ENCODE measurements at regions not wholly inside any gene's neighbourhood (a gene's known extent, or its start where the extent isn't known, plus 50 kb on each side); places are given as distances from the start of the nearest gene placed in this dataset.

DNA sequence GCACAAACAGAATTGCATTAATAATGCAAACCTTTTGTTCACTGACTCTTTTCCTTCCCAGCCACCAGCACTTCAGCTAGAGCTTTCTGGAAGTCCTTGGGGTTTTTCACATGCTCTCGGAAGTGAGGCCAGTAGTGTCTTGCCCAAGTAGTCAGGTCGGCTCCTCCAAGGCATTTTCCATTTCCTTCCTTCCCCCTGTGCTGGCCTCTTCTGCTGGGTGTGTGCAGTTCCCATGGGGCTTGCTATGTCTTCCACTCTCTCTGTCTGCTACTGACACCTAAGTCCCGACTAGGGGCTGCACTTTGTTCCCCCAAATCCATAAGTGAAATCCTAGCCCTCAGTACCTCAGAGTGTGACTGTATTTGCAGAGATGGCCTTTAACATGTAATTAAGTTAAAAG is 175.6 kb upstream of the BMPER start:
- FAIRE-seq: no peak

DNA sequence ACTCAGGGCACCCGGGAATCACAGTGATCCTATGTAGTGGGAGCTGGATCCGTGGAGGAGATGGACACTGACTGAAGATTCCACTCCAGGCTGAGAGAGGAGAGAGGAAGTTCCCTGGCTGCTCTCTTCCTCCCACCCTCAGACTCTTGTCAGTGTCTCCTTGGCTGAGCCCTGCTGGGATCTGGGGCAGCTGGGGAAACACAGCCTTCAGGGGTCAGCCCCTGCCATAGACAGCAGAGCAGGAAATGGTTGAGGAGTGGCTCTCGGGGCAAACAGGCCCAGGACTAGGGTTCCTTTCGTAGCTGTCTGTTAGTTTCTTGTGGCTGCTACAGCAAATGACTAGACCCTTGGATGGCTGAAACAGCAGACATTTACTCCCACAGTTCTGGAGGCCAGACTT is 174.4 kb upstream of the BMPER start:
- FAIRE-seq: no peak

DNA sequence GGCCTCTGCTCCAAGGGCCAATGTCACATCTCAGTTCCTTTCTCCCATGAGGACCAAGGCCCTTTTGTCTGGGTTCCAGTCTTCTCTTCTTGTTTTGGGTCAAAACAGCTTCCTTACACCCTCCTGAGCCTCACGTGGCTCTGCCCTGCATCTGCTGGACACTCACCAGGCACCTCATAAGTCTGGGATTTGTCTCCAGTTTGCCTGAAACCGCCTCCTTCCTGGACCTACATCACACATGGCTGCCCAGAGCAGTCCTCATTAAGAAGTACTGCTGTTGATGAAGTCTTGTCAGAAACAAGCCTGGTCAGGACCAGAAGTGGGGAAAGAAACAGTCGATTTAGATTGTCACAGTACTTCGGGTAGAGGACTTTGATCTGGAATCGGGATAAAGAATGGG is 173.4 kb upstream of the BMPER start:
- no peak for FAIRE-seq

DNA sequence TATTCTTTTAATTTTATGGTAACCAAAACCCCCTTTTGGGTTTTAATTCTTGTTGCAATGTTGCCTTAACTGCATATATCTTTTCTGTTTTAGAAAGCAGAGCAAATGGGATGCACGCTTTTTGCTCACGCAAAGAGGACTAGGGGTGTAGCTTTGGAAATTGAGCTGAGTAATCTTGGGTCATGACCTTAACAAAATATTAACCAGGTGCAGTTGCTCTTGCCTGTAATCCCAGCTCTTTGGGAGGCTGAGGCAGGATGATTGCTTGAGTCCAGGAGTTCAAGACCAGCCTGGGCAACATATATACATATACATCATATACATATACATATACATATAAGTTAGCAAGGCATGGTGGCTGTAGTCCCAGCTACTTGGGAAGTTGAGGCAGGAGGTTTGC is 172.9 kb upstream of the BMPER start:
- FAIRE-seq: no peak

DNA sequence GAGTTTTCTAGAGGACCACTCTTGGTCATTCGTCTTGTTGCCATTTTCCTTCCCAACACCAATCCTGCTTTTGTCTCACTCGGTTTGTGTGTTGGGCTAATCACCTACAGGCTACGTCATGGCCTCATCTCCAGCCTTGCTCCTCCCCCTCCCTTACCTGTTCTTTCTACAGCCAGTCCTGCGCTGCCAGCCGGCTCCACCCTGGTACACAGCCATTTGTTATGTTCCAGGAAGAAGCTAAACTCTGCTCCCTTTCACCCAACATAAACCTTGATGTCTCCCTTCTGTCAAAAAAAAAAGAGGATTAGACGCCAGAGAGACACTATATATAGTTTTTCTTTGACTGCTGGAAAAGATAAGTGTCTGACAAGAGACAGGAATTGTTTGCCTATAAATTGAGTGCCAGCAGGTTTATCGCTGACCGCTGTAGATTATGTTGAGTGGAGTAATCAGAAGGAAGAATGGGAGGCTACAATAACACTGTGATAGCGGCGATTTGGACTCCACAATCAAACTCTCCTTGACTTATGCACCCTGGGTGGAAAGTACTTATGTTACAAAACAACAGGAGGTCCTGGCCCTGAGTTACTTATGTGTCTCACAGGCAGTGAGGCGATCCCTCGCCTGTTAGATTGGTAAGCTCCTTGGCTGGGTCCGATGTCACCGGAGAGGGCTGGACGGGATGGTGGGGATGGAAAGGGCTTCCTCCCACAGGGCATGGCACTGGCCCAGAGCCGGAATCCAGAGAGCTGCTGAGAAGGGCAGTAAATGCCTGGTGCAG is 171.3 kb upstream of the BMPER start:
- no peak for FAIRE-seq

DNA sequence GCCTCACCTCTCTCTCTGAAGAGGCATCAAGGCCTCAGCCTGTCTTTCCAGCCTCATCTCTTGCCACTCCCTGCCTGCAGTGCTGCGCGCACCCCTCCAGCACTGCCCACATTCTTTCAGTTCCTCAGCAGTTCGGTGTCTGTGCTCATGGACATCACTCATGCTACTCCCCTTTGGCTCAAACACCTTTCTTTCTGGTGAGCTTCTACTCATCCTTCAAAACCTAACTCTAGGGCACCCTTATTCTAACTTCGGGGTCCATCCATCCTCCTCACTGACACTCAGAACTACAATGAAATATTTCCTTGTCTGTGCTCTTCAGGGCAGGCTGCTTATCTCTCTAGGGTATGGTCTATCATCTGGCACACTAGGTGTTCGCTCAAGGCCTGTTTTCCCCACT is 169.9 kb upstream of the BMPER start:
- no peak for FAIRE-seq

DNA sequence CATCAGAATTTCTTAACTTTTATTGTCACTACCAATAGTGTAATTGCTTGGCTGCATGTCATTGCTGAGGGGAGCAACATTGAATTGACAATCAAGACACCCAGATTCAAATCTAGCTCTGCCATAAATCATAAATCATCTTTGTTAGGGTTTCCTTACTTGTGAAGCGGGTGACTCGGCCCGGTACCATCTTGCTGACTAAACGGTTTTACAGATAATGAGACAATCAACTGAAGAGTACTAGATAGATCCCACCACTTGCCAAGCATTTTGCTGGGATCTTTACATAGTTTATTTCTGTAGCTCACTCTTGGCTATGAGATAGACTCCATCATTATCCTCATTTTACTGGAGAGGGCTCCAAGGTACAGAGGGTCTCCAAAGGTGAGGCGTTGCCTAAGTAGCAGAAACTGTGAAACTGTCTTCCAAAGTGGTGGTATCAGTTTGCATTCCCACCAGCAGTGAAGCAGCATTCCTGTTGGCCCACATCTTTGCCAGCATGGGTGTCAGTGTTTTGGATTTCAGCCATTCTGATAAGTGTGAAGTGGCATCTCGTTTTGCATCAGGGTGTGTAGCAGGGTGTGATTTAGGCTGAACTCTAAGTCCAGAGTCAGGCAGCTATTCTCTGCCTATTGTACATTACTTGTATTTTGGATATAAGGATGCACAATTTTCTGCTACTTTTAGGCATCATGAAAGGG is 168.7 kb upstream of the BMPER start:
- FAIRE-seq: no peak

DNA sequence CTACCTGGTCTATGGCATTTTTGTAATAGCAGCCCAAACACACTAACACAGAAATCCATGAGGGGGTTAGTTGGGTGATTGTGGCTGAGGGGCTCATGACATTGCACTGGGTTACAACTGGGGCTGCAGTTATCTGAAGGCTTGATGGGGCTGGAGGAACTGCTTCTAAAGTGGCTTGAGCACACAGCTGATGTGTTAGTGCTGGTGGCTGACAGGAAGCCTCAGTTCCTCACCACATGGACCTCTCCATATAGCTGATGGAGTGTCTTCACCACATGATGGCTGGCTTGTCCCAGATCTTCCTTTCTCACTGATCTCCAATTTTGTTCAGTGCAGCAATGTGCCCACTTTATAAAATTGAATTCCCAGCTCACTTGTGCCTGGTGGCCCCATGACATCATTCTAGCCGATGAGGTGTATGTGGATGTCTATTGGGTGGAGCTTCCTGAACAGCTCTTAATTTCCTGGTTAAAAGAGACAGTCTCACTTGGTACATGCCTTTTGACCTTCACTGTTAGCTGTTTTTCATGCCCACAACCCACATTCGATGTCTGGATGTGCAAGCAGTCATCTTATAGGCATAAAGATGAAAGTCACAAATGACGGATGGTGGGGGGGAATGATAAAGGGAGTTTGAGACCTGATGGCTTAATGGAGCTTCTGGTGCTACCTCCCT is 166.9 kb upstream of the BMPER start:
- no peak for FAIRE-seq

DNA sequence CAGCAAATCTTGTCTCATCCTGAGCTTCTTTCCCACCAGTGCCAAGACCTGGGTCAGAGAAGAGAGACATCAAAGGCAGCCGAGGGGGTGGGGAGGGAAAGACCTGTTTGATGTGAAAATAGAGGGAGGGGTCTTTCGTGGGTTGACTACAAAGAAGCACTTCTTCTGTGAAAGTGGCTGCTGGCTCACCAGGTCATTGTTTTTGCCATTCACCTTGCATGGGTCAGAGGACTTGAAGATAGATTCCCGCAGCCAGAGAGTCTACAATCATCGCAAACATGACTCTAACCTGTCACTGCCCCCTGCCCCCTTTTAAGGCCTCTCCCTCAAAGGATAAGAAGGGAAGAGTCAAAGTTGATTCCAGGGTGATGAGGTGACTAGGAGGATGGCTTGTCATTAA is 166.1 kb upstream of the BMPER start:
- FAIRE-seq: no peak

DNA sequence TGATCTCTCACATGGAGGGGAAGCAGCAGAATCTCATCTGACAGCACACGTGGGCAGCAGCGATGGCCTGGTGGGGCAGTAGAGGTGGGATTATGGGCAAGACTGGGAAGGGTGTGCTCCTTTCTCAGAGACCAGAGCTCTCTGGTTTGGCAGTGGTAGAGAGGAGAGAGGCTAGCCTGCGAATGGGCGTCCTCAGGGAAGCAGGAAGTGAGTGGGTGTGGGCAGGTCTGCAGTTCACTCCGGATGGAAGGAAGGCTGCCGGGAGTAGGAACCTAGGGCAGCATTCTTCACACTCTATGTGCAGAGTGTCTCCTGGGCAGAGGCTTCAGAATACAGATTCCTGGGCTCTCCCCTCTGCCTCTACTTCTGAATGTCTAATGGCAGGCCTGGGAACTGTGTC is 162.8 kb upstream of the BMPER start:
- FAIRE-seq: no peak

DNA sequence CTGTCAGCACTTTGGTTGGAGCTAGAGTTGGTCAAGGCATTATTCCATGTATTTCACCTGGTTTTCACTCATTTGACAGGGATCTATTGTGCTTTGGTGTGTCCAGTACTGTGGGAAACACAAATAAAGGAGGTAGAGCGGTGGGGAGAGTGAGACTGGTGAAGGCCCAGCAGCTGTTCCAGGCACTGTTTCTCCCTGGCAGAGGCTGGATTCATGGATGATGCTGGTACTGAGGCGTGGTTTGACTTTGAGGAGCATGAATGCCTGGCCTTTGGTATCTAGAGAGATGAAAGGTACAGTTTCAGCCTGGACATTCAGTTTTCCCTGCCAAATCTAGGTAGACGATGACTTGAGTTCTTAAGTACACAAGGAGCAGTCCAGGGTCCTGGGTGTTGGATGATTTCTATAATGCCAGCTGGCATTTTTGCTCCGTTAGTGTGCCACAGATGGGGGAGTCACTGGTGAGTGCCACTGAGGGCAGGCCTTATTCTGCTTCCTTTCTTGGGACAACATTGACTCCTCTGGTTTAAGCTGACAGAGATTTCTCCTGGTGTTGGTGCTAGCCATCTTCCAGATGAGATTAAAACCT is 162.2 kb upstream of the BMPER start:
- no peak for FAIRE-seq

DNA sequence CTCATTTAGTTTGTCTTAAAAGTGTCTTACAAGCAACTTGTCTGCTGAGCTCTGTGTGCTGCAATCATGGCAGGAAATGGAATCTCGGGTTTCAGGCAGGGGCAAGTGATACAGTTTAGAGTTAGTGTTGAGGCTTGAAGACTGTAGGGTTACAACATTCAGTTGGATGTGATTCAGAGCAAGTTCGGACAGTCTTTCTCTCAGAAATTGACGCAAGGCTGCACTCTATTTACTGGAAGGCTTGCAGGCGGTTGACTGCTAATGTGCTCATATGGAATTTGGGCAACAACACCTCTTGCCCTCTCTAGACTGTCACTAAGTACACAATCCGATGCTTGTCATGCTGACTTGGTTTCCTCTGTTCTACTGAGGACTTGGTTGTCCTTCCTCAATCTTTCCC is 161.7 kb upstream of the BMPER start:
- FAIRE-seq: no peak

DNA sequence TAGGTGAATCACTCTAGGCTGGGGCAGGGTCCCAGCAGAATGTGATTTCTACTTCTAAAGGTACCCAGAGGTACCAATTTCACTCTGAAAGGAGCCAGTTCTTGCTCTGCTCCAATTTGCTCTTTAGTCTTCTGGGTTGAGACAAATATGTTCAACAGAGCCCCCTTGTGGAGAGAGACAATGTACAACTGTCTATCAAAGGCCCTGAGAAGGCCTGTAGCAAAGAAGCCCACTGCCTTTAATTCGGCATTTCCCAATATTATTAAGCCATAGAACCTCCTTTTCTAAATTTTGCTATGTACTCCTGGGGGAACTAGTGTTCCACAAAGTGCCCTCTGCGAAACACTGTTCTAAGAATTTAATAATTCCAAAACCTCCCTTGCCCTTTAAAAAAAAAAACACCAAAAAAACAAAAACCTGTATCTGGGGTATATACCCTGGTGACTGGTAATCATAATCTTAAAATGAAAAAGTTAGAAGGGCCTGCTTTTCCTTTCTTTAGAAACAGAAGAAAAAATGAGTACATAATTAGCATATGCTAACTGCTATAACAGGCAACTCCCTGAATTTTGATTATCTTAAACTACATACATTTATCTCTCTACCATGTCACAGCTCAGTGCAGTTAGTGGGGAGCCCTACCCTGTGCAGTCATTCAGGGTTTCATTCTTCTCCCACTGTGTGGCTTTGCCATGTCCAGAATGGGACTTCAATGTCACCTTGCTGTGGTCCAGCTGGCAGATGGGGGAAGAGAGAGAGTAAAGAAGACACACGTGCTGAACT is 160.9 kb upstream of the BMPER start:
- FAIRE-seq: no peak

DNA sequence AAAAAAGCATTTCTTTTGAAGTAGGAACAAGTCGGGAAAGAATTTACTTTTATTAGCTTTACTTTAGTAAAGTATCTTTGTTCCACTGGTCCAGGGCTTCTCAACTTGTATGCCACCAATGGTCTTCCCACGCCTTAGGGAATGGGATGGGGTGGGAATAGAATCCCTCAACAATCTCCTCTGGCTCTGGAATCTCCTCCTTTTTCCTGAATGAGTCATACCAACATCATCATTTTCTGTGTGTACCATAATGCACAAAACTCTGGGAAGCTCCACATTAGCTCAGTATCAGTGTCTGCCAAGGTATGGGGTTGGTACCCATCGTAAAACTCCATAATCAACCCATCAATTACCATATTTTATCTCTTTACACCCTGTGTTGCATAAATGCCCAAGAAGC is 159.4 kb upstream of the BMPER start:
- FAIRE-seq: no peak

DNA sequence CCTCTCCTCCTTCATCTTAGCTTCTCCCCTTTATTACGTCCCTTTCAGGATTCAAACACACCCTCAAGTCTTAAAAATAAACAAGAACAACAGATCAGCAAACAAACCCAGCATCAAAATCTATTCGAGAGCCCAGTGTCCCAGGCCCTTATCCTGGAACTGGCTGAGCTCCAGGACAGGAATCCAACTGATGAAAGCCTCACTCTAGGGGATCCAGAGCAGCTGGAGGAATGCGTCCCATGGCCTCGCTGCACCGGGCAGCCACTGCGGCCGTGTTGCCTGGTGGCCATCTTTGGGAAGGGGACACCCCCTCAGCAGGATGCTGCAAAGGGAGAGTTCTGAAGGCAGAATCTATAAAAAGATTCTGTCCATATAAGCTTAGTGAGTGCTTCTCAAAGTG is 156.5 kb upstream of the BMPER start:
- no peak for FAIRE-seq

DNA sequence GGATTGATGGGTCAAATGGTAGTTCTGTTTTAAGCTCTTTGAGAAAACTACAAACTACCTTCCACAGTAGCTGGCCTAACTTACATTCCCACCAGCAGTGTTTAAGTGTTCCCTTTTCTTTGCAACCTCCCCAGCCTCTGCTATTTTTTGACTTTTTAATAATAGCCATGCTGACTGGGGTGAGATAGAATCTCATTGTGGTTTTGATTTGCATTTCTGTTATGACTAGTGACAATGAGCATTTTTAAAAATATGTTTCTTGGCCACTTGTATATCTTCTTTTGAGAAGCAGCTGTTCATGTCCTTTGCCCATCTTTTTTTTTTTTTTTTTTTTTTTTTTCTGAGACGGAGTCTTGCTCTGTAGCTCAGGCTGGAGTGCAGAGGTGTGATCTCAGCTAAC is 155.2 kb upstream of the BMPER start:
- FAIRE-seq: no peak

DNA sequence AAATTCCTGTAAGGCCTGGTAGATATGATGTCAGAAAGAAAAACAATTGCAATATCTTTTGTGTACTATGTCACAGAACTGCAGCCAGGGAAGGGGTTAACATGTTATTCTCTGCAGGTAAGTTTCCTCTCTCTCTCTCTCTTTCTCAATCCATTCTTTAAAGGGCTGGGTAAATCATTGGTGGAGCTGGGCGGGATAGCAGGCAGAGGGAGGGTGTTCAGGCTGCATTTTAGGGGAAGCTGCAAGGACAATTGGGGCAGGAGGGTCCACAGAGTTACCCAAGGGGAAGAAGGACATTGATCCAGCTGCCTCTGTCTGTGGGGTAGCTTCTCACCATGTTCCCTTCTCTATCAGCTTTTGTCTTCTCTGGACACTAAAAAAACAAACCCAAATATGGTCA is 153.9 kb upstream of the BMPER start:
- FAIRE-seq: no peak

DNA sequence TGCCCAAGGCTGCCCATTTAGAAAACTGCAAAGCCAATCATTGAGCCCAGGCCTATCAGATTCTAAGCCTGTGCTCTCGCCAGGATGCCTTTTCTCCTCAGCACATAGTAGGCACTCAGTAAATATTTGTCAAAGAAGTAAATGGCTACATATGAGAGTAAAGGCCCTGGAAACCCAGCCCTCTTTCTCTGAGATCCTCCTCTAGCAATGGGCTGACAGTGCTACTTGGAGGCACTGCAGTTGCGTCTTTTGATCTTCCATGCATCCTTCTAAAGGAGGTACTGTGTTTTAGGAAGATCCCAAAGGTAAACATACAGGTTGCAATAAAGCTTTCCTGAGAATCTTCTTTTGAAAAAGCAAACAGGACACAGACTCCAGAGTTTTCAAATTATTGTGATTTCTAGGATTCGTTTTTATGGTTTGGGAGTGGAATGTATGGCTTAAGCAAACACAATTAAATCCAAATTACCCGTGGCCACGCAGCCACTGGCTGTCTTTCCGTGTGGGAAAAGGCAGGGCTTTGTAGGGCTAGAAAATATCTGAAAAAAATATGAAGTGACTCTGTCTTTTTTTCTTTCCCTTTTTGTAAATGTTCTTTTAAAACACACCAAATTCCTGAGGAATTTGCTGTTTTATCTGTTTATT is 151.3 kb upstream of the BMPER start:
- no peak for FAIRE-seq

DNA sequence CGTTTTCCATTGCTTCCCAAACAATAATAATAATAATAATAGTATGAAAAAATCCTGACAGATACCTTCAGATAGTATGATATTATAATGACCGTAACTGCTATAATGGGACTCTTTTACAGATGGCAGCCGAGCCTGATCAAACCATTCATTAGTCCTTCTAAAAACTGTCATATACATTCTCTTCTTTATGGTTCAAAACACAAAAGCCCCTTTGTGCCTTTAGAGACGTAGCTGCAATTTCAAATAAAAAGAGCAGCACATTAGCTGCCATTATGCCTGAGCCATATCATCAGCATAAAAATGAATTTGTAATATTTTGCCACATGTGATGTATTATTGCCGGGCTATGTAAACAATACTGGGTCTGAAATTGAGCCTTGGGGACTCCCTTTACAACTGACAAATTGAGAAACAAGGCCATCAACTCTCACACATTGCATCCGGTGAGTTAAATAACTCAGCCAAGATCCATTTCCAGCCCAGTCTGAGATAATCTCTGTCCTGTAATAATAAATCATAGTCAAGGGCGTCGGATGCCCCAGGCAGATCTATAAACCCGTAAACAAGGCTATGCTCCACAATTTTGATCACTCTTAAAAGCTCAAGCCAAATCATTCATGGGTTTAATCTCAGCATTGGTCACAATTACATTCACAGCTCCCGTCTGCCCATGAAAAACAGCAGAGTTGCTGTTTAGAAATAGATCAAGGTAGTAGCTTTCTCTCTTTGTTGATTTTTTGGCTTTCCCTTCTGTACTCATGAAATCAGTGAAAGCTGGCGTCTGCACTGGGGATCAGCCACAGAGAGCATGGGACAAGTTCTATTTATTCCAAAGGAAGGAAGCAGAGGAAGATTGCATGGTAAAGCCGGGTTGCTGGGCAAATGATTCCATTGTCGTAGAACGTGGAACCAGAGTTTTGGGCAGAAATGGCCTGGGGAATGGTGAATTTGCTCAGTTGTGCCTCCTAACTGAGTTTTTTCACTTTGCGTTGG is 150.1 kb upstream of the BMPER start:
- no peak for FAIRE-seq

DNA sequence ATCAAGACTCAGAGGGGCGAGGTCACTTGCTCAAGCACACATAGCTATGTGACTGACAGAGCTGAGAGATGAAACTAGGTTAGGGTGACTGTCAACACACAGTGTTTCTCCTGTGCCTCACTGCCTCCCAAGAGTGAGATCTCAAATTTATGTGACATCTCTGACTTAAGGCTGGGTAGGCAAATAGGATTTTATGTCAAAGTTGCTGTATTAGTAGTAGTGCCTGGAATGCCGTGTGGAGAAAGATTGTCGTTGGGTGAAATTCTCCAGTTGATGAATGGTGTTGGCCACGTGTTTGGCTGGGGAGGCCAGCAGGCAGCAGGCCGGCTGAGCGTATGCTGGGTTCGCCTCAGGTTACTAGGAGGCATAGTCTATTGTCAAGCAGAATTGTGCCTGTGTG is 148.3 kb upstream of the BMPER start:
- no peak for FAIRE-seq

DNA sequence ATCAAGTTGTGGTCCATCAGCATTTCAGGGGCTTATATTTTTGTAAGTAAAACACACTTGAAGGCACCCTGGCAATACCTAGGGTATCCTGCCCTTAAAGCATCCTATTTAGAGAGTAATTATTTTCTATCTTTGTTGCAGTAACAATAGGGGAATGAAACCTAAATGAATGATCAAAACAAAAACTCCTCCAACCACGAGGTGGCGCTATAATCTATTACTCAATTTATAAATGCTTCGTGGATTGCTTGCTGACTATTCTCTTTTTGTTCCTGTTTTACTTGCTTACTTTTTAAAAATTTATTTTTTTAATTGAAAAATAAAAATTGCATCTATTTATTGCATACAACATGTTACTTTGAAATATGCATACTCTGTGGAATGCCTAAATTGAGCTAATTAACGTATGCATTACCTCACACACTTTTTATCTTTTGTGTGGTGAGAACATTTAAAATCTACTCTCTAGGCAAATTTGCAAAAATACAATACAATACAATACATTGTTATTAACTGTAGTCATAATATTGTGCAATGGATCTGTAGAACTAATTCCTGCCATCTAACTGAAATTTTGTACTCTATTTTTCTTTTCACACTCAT is 147.7 kb upstream of the BMPER start:
- FAIRE-seq: peak; percentile 94
